ENCODE measurements at regions not wholly inside any gene's neighbourhood (a gene's known extent, or its start where the extent isn't known, plus 50 kb on each side); places are given as distances from the start of the nearest gene placed in this dataset.

DNA sequence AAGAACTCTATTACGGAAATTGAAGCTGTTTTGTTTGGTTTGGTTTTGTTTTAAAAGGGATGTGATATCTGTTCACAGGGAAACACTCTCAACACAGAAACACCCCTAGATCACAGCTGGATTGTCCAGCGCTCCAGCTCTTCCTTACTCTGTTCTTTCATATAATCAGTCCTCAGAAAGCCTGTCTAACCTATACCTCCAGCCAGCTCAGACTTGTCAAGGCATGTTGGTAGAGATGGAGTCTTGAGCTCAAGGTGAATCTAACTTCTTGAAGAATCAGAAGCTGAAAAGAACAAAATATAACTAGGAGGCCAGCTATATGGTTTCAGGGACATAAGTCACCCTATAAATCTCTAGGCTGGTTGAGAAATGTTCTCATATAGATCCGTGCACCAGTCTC, 110.2 kb upstream of the EPHA3 start:
- Histone ChIP-seq H3K9me3 (peaks cover 0 to 6% (median 0%) of the 10 kb centered on the region in 3 donors), H3K27me3 (no peaks in the 10 kb centered on the region), H3K4me1 (no peaks in the 10 kb centered on the region), H3K27ac (no peak overlapping the region), H3K4me3 (no peak overlapping the region), H3K36me3 (replicated peaks in 1 of 2; ENCODE audit: insufficient read depth in 1 of 2, low read depth in 2 of 2) (no peaks in the 10 kb centered on the region)
- no peak for TF ChIP-seq POLR2A (IDR thresholded peaks at IDR 0.05)
- TF ChIP-seq CTCF (IDR thresholded peaks at IDR 0.05): no peak
- ATAC-seq: no peak
- no peak for DNase-seq
- intact Hi-C loops (cut with DNase I): no loop called here
- 76 to 80% methylated on average over 3 of the region's 3 CpGs for WGBS, 2 donors

DNA sequence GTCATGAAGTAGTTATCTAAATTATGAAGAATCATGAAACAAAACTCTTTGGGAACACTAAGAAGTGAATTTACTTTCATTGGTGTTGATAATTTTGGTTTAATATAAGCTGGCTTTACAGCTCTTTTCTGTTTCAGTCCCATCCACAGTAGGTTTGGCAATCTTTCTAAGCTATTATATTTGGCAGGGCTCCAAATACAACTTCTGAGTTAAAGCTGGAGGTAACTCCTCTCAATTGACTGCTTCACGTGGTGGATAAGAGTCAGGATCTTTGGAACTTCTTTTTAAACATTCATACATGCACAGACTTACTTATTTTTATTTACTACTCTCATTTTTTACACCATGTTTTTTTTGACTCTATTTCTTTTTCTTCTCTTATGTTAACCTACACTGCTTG, 106.5 kb upstream of the EPHA3 start:
- 5 to 23% methylated on average over 1 of the region's 1 CpG for WGBS, 2 donors
- TF ChIP-seq CTCF (IDR thresholded peaks at IDR 0.05) (no peak), POLR2A (IDR thresholded peaks at IDR 0.05) (no peak)
- ATAC-seq (no peak), DNase-seq (no peak)
- Histone ChIP-seq H3K36me3 (replicated peaks in 1 of 2; ENCODE audit: insufficient read depth in 1 of 2, low read depth in 2 of 2) (no peaks in the 10 kb centered on the region), H3K4me1 (no peaks in the 10 kb centered on the region), H3K27me3 (no peaks in the 10 kb centered on the region), H3K9me3 (peaks cover 0 to 6% (median 0%) of the 10 kb centered on the region in 3 donors), H3K4me3 (no peak overlapping the region), H3K27ac (no peak overlapping the region)
- intact Hi-C loops (cut with DNase I): no loop called here

GRCh38 chr3:89002191-89002590, 105.2 kb upstream of the EPHA3 start:
- H3K4me3 ChIP-seq: no peak overlapping the region
- H3K27me3 ChIP-seq: no peaks in the 10 kb centered on the region
- WGBS, 2 donors: 62 to 76% methylated on average over 5 of the region's 5 CpGs
- no peak overlapping the region for H3K27ac ChIP-seq
- no peak for TF ChIP-seq CTCF (IDR thresholded peaks at IDR 0.05)
- no peak for TF ChIP-seq POLR2A (IDR thresholded peaks at IDR 0.05)
- DNase-seq: no peak
- intact Hi-C loops (cut with DNase I): no loop called here
- no peak for ATAC-seq
- H3K9me3 ChIP-seq: peaks cover 0 to 6% (median 0%) of the 10 kb centered on the region in 3 donors
- H3K36me3 ChIP-seq (replicated peaks in 1 of 2; ENCODE audit: insufficient read depth in 1 of 2, low read depth in 2 of 2): no peaks in the 10 kb centered on the region
- no peaks in the 10 kb centered on the region for H3K4me1 ChIP-seq

GRCh38 chr3:89013536-89013935, 93.9 kb upstream of the EPHA3 start:
- DNase-seq: no peak
- intact Hi-C loops (cut with DNase I): no loop called here
- 64 to 65% methylated on average over 3 of the region's 3 CpGs for WGBS, 2 donors
- Histone ChIP-seq H3K4me1 (no peaks in the 10 kb centered on the region), H3K27me3 (no peaks in the 10 kb centered on the region), H3K36me3 (replicated peaks in 1 of 2; ENCODE audit: insufficient read depth in 1 of 2, low read depth in 2 of 2) (no peaks in the 10 kb centered on the region), H3K4me3 (no peak overlapping the region), H3K9me3 (no peaks in the 10 kb centered on the region), H3K27ac (no peak overlapping the region)
- ATAC-seq: no peak
- no peak for TF ChIP-seq CTCF (IDR thresholded peaks at IDR 0.05)
- no peak for TF ChIP-seq POLR2A (IDR thresholded peaks at IDR 0.05)

GRCh38 chr3:89017531-89017930, 89.9 kb upstream of the EPHA3 start:
- intact Hi-C loops (cut with DNase I): no loop called here
- no peaks in the 10 kb centered on the region for H3K27me3 ChIP-seq
- DNase-seq (no peak), ATAC-seq (no peak)
- H3K4me3 ChIP-seq: no peak overlapping the region
- no peaks in the 10 kb centered on the region for H3K4me1 ChIP-seq
- WGBS, 2 donors: 74 to 90% methylated on average over 1 of the region's 1 CpG
- H3K27ac ChIP-seq: no peak overlapping the region
- no peaks in the 10 kb centered on the region for H3K36me3 ChIP-seq (replicated peaks in 1 of 2; ENCODE audit: insufficient read depth in 1 of 2, low read depth in 2 of 2)
- H3K9me3 ChIP-seq: no peaks in the 10 kb centered on the region
- TF ChIP-seq CTCF (IDR thresholded peaks at IDR 0.05): no peak
- no peak for TF ChIP-seq POLR2A (IDR thresholded peaks at IDR 0.05)
